KMS-11 (cell line): ENCODE measurements at regions not wholly inside any gene's neighbourhood (a gene's known extent, or its start where the extent isn't known, plus 50 kb on each side); places are given as distances from the start of the nearest gene placed in this dataset.
"Not testable (repeated sequence)": the region's sequence is repeated elsewhere in the genome, so short reads cannot be mapped to it uniquely, and the experiment has no call there.

Experiments used
- H2AFZ ChIP-seq: fragments of 200-600 bp; sonication (generic); 2 replicates; pipeline ENCODE4 v1.6.1; 2016; ENCODE audit warnings: antibody characterized with exemption, mixed run types, low read depth
- H3K27ac ChIP-seq: fragments of 200-600 bp; sonication (generic); 2 replicates; pipeline ENCODE4 v1.6.1; 2016; ENCODE audit warnings: mild to moderate bottlenecking, mixed run types
- H3K27me3 ChIP-seq: fragments of 200-600 bp; sonication (generic); 2 replicates; pipeline ENCODE4 v1.6.1; 2017; ENCODE audit warnings: mild to moderate bottlenecking, low read depth, mixed run types, moderate library complexity; ENCODE audit not compliant: insufficient read depth
- H3K36me3 ChIP-seq: fragments of 200-600 bp; sonication (generic); 2 replicates; pipeline ENCODE4 v1.6.1; 2017; ENCODE audit warnings: mild to moderate bottlenecking, mixed run types; ENCODE audit not compliant: insufficient read depth
- H3K4me1 ChIP-seq: fragments of 200-600 bp; sonication (generic); 2 replicates; pipeline ENCODE4 v1.6.1; 2016; ENCODE audit warnings: mild to moderate bottlenecking, low read depth, mixed run types; ENCODE audit not compliant: poor library complexity, severe bottlenecking
- H3K4me2 ChIP-seq: fragments of 200-600 bp; sonication (generic); 2 replicates; pipeline ENCODE4 v1.7.0; 2016; ENCODE audit warnings: mild to moderate bottlenecking, mixed run types
- H3K4me3 ChIP-seq: fragments of 200-600 bp; sonication (generic); IDR thresholded peaks from 2 replicates; pipeline ENCODE4 v1.6.1; 2017; ENCODE audit warnings: low read depth, low read length, mixed read lengths; ENCODE audit not compliant: insufficient read depth
- H3K79me2 ChIP-seq: fragments of 200-600 bp; sonication (generic); 2 replicates; pipeline ENCODE4 v1.6.1; 2016; ENCODE audit warnings: low read depth, mixed run types; ENCODE audit not compliant: insufficient read depth
- H3K9ac ChIP-seq: fragments of 200-600 bp; sonication (generic); 2 replicates; pipeline ENCODE4 v1.6.1; 2016; ENCODE audit warnings: mild to moderate bottlenecking, mixed run types
- H4K20me1 ChIP-seq: fragments of 200-600 bp; sonication (generic); 2 replicates; pipeline ENCODE4 v1.6.1; 2016; ENCODE audit warnings: mild to moderate bottlenecking, mixed run types; ENCODE audit not compliant: insufficient read depth
- TF ChIP-seq, protein P1 (sequence below): fragments of 200-600 bp; sonication (generic); conservative IDR thresholded peaks from 2 replicates; pipeline ENCODE4 v1.6.1; 2017; ENCODE audit warnings: low read depth, mild to moderate bottlenecking, antibody characterized with exemption, low read length, moderate library complexity, mixed read lengths

DNA sequence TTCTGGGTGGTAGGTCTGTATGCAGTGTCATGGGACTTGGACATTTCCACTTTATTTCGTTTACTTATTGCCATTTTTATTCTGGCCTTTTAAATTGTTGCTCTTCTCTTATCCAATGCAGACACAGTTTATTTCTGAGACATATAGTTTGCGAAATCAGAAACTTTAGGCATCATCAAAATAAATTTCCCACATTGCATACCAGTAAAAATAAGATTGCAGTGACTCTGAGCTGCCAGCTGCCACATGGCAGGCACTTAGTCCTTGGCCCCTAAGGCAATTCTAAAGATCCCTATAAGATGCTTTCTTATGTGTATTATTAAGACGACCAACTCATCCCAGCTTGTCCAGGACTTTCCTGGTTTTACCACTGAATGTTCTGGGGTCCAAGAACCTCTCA, 81.8 kb upstream of the ANKRD1 start:
- Histone ChIP-seq H3K4me1 (peaks cover 36% of the 10 kb centered on the region), H3K9ac (no peak overlapping the region), H3K27me3 (no peaks in the 10 kb centered on the region), H4K20me1 (no peaks in the 10 kb centered on the region), H2AFZ (no peak overlapping the region), H3K4me3 (no peak overlapping the region), H3K4me2 (no peak overlapping the region), H3K79me2 (no peaks in the 10 kb centered on the region), H3K36me3 (no peaks in the 10 kb centered on the region), H3K27ac (no peak overlapping the region)
- TF ChIP-seq, protein P1, sequence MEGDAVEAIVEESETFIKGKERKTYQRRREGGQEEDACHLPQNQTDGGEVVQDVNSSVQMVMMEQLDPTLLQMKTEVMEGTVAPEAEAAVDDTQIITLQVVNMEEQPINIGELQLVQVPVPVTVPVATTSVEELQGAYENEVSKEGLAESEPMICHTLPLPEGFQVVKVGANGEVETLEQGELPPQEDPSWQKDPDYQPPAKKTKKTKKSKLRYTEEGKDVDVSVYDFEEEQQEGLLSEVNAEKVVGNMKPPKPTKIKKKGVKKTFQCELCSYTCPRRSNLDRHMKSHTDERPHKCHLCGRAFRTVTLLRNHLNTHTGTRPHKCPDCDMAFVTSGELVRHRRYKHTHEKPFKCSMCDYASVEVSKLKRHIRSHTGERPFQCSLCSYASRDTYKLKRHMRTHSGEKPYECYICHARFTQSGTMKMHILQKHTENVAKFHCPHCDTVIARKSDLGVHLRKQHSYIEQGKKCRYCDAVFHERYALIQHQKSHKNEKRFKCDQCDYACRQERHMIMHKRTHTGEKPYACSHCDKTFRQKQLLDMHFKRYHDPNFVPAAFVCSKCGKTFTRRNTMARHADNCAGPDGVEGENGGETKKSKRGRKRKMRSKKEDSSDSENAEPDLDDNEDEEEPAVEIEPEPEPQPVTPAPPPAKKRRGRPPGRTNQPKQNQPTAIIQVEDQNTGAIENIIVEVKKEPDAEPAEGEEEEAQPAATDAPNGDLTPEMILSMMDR = no peak

DNA sequence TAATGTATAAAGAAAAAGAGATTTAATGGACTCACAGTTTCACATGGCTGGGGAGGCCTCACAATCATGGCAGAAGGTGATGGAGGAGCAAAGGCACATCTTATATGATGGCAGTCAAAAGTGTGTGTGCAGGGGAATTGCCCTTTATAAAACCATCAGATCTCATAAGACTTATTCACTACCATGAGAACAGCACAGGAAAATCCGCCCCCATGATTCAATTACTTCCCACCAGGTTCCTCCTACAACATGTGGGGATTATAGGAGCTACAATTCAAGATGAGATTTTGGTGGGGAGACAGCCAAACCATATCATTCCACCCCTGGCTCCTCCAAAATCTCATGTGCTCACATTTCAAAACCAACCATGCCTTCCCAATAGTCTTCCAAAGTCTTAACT, 82.5 kb upstream of the ANKRD1 start:
- not testable (repeated sequence) for H3K79me2 ChIP-seq, H3K4me2 ChIP-seq

DNA sequence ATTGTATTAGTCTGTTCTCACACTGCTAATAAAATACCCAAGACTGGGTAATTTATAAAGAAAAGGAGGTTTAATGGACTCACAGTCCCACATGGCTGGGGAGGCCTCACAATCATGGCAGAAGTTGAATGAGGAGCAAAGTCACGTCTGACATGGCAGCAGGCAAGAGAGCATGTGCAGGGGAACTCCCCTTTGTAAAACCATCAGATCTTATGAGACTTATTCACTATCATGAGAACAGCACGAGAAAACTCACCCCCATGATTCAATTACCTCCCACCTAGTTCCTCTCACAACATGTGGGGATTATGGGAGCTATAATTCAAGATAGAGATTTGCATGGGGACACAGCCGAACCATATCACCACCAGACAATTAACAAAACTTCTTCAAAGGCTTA, 84.4 kb upstream of the ANKRD1 start:
- peak overlapping the region; percentile 77; the same call in 1 of the 2 replicates for H3K27ac ChIP-seq
- H3K4me1 ChIP-seq = peaks cover 48% of the 10 kb centered on the region
- not testable (repeated sequence) for H4K20me1 ChIP-seq, H3K36me3 ChIP-seq, H3K4me3 ChIP-seq, H3K27me3 ChIP-seq, H3K9ac ChIP-seq, H3K79me2 ChIP-seq
- peak overlapping the region; percentile 94; the same call in 1 of the 2 replicates for H3K4me2 ChIP-seq
- H2AFZ ChIP-seq = peak overlapping the region; percentile 15; the same call in 1 of the 2 replicates

More for the DNA sequence above, 82.5 kb upstream of the ANKRD1 start:
- not testable (repeated sequence) for H3K27me3 ChIP-seq, H3K9ac ChIP-seq, H4K20me1 ChIP-seq, H3K4me3 ChIP-seq, H3K36me3 ChIP-seq, H3K27ac ChIP-seq, H2AFZ ChIP-seq
- H3K4me1 ChIP-seq = peaks cover 44% of the 10 kb centered on the region

DNA sequence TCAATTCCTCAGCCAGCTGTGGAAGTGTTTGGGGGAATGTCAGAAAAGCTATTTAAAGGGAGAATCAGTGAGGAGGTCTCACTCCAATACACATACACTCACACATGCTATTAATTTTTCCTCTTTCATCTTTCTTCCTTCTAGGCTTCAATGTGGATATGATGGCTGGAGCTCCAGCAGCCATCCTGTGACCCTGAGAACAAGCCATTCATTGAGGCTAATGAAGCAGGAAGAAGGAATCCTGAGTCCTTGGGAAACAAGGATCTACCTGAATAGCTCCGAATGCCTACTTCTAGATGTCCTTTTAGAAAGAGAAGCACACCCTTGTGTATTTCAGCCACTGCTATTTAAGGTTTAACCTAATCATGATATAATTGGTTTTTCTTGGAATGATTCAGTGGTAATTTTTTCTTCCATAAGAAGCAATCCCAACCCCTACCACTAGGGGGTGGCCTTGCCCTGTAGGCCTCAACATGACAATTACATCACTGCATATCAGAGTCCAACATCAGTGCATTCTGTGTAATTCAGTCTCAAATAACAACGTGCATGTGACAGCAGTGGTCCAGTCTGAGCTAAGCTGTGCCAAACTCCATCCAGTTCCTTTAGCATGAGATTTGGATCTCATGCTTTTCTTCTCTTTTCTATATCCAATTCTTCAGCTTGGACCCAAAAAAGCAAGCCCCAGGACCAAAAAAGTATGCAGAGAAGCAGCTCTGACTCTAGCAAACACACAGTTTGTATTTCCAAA, 85.3 kb upstream of the ANKRD1 start:
- H3K4me3 ChIP-seq = no peak overlapping the region
- peak overlapping the region; percentile 15; the same call in 1 of the 2 replicates for H2AFZ ChIP-seq
- peak overlapping the region; percentile 77 for H3K27ac ChIP-seq
- peak overlapping the region; percentile 94 for H3K4me2 ChIP-seq
- no peaks in the 10 kb centered on the region for H3K36me3 ChIP-seq
- H3K4me1 ChIP-seq = peaks cover 48% of the 10 kb centered on the region
- no peaks in the 10 kb centered on the region for H4K20me1 ChIP-seq
- no peaks in the 10 kb centered on the region for H3K79me2 ChIP-seq
- H3K9ac ChIP-seq = peak overlapping the region; percentile 41
- H3K27me3 ChIP-seq = no peaks in the 10 kb centered on the region
- TF ChIP-seq, protein P1 = peak; percentile 97

DNA sequence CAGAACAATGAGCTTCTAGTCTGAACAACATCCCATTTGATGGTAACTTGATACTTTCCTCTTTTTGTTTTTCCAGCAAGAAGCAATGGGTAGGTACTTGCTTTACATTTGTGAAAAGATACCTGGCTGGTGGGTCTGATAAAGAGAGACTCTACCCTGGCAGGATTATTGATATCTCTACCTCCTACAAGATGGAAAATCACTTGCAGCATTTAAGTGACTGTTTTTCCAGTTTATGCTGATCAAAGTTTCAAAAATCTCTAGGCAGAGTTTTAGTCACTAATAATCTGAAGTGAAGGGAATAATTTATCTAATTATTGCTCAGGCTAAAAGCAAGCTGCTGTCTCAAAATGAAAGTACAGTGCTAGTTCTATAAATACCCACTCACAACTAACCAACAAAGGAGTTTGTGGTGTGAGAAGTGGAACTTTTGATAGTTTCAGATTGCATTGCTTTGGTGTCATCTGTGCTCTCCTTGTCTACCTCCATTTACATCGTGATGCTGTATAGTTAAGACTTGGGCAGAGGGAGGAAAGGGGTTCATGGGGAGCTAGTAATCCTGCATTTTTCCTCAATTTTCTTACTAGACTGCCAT, 86.0 kb upstream of the ANKRD1 start:
- Histone ChIP-seq H4K20me1 (no peaks in the 10 kb centered on the region), H3K4me1 (peaks cover 48% of the 10 kb centered on the region), H3K27ac (peak overlapping the region; percentile 77), H3K27me3 (no peaks in the 10 kb centered on the region), H3K4me3 (no peak overlapping the region), H3K79me2 (no peaks in the 10 kb centered on the region), H3K9ac (peak overlapping the region; percentile 41), H3K36me3 (no peaks in the 10 kb centered on the region), H2AFZ (peak overlapping the region; percentile 11; the same call in 1 of the 2 replicates), H3K4me2 (peak overlapping the region; percentile 94)
- TF ChIP-seq, protein P1 = no peak
